ENCODE measurements at regions not wholly inside any gene's neighbourhood (a gene's known extent, or its start where the extent isn't known, plus 50 kb on each side); places are given as distances from the start of the nearest gene placed in this dataset.

GRCh38 chr14:51431741-51432140 lies 191.7 kb downstream of the TMX1 start:
- no peak for DNase-seq (ENCODE audit: low read depth in 1 of 2, low spot score in 1 of 2)
- TF ChIP-seq REST (IDR thresholded peaks at IDR 0.05; ENCODE audit: insufficient replicate concordance, low read depth) = no peak
- Histone ChIP-seq H3K4me3 (replicated peaks; ENCODE audit: insufficient read depth, low read length) (no peak overlapping the region), H3K27me3 (ENCODE audit: insufficient read depth, poor library complexity, severe bottlenecking) (peaks cover 2% of the 10 kb centered on the region), H3K27ac (replicated peaks) (no peak overlapping the region)

GRCh38 chr14:51432302-51432948 lies 192.4 kb downstream of the TMX1 start:
- no peak for TF ChIP-seq REST (IDR thresholded peaks at IDR 0.05; ENCODE audit: insufficient replicate concordance, low read depth)
- TF ChIP-seq SPI1 (IDR thresholded peaks at IDR 0.05; ENCODE audit: borderline replicate concordance, low read depth) = no peak
- TF ChIP-seq CTCF (IDR thresholded peaks at IDR 0.05; ENCODE audit: insufficient read depth, low read length) = no peak
- Histone ChIP-seq H3K27ac (replicated peaks) (no peak overlapping the region), H3K4me3 (replicated peaks; ENCODE audit: insufficient read depth, low read length) (no peak overlapping the region), H3K27me3 (ENCODE audit: insufficient read depth, poor library complexity, severe bottlenecking) (peaks cover 2% of the 10 kb centered on the region)
- no peak for DNase-seq (ENCODE audit: low read depth in 1 of 2, low spot score in 1 of 2)

- Histone ChIP-seq H3K27ac (replicated peaks) (no peak overlapping the region), H3K27me3 (ENCODE audit: insufficient read depth, poor library complexity, severe bottlenecking) (peaks cover 1% of the 10 kb centered on the region), H3K4me3 (replicated peaks; ENCODE audit: insufficient read depth, low read length) (no peak overlapping the region)
- TF ChIP-seq GABPA (IDR thresholded peaks at IDR 0.05; ENCODE audit: low read depth) = no peak
- TF ChIP-seq CTCF (IDR thresholded peaks at IDR 0.05; ENCODE audit: insufficient read depth, low read length) = no peak
- TF ChIP-seq POLR2AphosphoS5 (IDR thresholded peaks at IDR 0.05; ENCODE audit: low read depth) = no peak
- DNase-seq (ENCODE audit: low read depth in 1 of 2, low spot score in 1 of 2) = no peak
These were observed 196.6 kb downstream of the TMX1 start for GRCh38 chr14:51436630-51437029.

GRCh38 chr14:51439896-51440295 lies 199.8 kb downstream of the TMX1 start:
- Histone ChIP-seq H3K4me3 (replicated peaks; ENCODE audit: insufficient read depth, low read length) (no peak overlapping the region), H3K27ac (replicated peaks) (no peak overlapping the region), H3K27me3 (ENCODE audit: insufficient read depth, poor library complexity, severe bottlenecking) (no peaks in the 10 kb centered on the region)
- TF ChIP-seq SPI1 (IDR thresholded peaks at IDR 0.05; ENCODE audit: borderline replicate concordance, low read depth) (no peak), GABPA (IDR thresholded peaks at IDR 0.05; ENCODE audit: low read depth) (no peak), CTCF (IDR thresholded peaks at IDR 0.05; ENCODE audit: insufficient read depth, low read length) (no peak), REST (IDR thresholded peaks at IDR 0.05; ENCODE audit: insufficient replicate concordance, low read depth) (no peak), POLR2AphosphoS5 (IDR thresholded peaks at IDR 0.05; ENCODE audit: low read depth) (no peak)
- DNase-seq (ENCODE audit: low read depth in 1 of 2, low spot score in 1 of 2) = no peak
